Keratinocyte (primary cell): ENCODE measurements at regions not wholly inside any gene's neighbourhood (a gene's known extent, or its start where the extent isn't known, plus 50 kb on each side); places are given as distances from the start of the nearest gene placed in this dataset.

Experiments used
- DNase-seq: peaks from one replicate; pipeline ENCODE4 v3.0.0-alpha.2; 2011; ENCODE audit warnings: low read depth, missing footprints, low spot score
- FAIRE-seq: peaks from 2 replicates; lab custom pipeline; 2011; peaks lifted over from hg19 to GRCh38; lab: Jason Lieb, UNC
- H2AFZ ChIP-seq: 2 replicates; pipeline ENCODE4 v1.6.0; 2012; ENCODE audit warnings: low read length, control low read depth, inconsistent platforms; ENCODE audit not compliant: control insufficient read depth
- H3K27ac ChIP-seq: 2 replicates; pipeline ENCODE4 v1.5.1; 2011; ENCODE audit warnings: low read length; ENCODE audit not compliant: control insufficient read depth, insufficient read depth
- H3K27me3 ChIP-seq: 3 replicates; pipeline ENCODE4 v1.6.0; 2011; ENCODE audit warnings: low read length; ENCODE audit not compliant: control insufficient read depth, insufficient read depth; ENCODE audit errors: extremely low read depth
- H3K36me3 ChIP-seq, 2 experiments: 2 replicates in 1 of 2; 3 replicates in 1 of 2; pipeline ENCODE4 v1.5.1; 2011; ENCODE audit warnings: low read length in 2 of 2, mild to moderate bottlenecking in 1 of 2; ENCODE audit not compliant: control insufficient read depth in 2 of 2, insufficient read depth in 2 of 2; ENCODE audit errors: extremely low read depth in 1 of 2
- H3K4me1 ChIP-seq: 3 replicates; pipeline ENCODE4 v1.5.1; 2011; ENCODE audit warnings: low read length; ENCODE audit not compliant: control insufficient read depth, insufficient read depth; ENCODE audit errors: extremely low read depth
- H3K4me2 ChIP-seq: 3 replicates; pipeline ENCODE4 v1.6.0; 2011; ENCODE audit warnings: low read depth, low read length; ENCODE audit not compliant: control insufficient read depth, insufficient read depth; ENCODE audit errors: extremely low read depth
- H3K4me3 ChIP-seq, 3 experiments: fragments of 200-600 bp in 1 of 3; sonication (generic) in 1 of 3; 2 replicates in 2 of 3; 3 replicates in 1 of 3; pipeline ENCODE4 v1.5.1; 2011 to 2016; ENCODE audit warnings: low read length in 3 of 3, mild to moderate bottlenecking in 3 of 3, control low read depth in 2 of 3, inconsistent platforms in 1 of 3, low read depth in 1 of 3, mixed read lengths in 1 of 3, mixed run types in 1 of 3, moderate library complexity in 1 of 3; ENCODE audit not compliant: control insufficient read depth in 2 of 3, insufficient read depth in 2 of 3; ENCODE audit errors: extremely low read depth in 1 of 3
- H3K79me2 ChIP-seq: 2 replicates; pipeline ENCODE4 v1.6.0; 2012; ENCODE audit warnings: low read length; ENCODE audit not compliant: control insufficient read depth, insufficient read depth
- H3K9ac ChIP-seq: 3 replicates; pipeline ENCODE4 v1.6.0; 2011; ENCODE audit warnings: low read length; ENCODE audit not compliant: control insufficient read depth, insufficient read depth; ENCODE audit errors: extremely low read depth
- H3K9me1 ChIP-seq: 3 replicates; pipeline ENCODE4 v1.6.0; 2011; ENCODE audit warnings: low read length; ENCODE audit not compliant: control insufficient read depth, insufficient read depth; ENCODE audit errors: extremely low read depth
- H3K9me3 ChIP-seq: 2 replicates; pipeline ENCODE4 v1.5.1; 2012; ENCODE audit warnings: low read depth, low read length; ENCODE audit not compliant: control insufficient read depth
- H4K20me1 ChIP-seq: 3 replicates; pipeline ENCODE4 v1.6.0; 2011; ENCODE audit warnings: low read length; ENCODE audit not compliant: control insufficient read depth, insufficient read depth; ENCODE audit errors: extremely low read depth
- CTCF ChIP-seq, 3 experiments: IDR thresholded peaks in 1 of 3; conservative IDR thresholded peaks in 1 of 3; optimal IDR thresholded peaks in 1 of 3; 2 replicates in 2 of 3; 3 replicates in 1 of 3; pipeline versions ENCODE3 to v1.5.1; 2011; ENCODE audit warnings: low read length in 3 of 3, mild to moderate bottlenecking in 3 of 3, moderate library complexity in 2 of 3, control low read depth in 1 of 3, inconsistent platforms in 1 of 3; ENCODE audit not compliant: insufficient read depth in 2 of 3; ENCODE audit errors: extremely low read depth in 1 of 3
- EZH2 ChIP-seq: IDR thresholded peaks from one replicate; pipeline ENCODE4 v1.6.1; 2012; ENCODE audit warnings: inconsistent platforms, mild to moderate bottlenecking, low read length, moderate library complexity
- dilution Hi-C: fragments of 300-500 bp; cut with MboI; formaldehyde crosslinking; loops from one replicate; pipeline ENCODE4 v1.7.0; 2020; ENCODE audit warnings: low sequenced_read_pairs; ENCODE audit not compliant: extremely low pct_ligation_motif_present

GRCh38 chr10:111785921-111786320 is 397.6 kb downstream of the GPAM start:
- no peak for TF ChIP-seq CTCF (optimal IDR thresholded peaks at IDR 0.05 in 1 of 3, IDR thresholded peaks at IDR 0.05 in 1 of 3, conservative IDR thresholded peaks at IDR 0.05 in 1 of 3; ENCODE audit: extremely low read depth in 1 of 3, insufficient read depth in 2 of 3, low read length in 3 of 3)
- TF ChIP-seq EZH2 = no peak
- Histone ChIP-seq H3K27ac (no peak overlapping the region), H4K20me1 (no peaks in the 10 kb centered on the region), H3K9me1 (no peaks in the 10 kb centered on the region), H2AFZ (no peak overlapping the region), H3K4me3 (no peak overlapping the region), H3K79me2 (no peaks in the 10 kb centered on the region), H3K9me3 (no peaks in the 10 kb centered on the region), H3K9ac (no peak overlapping the region), H3K36me3 (no peaks in the 10 kb centered on the region), H3K27me3 (no peaks in the 10 kb centered on the region), H3K4me1 (no peaks in the 10 kb centered on the region), H3K4me2 (no peak overlapping the region)
- no peak for FAIRE-seq
- DNase-seq = no peak
- dilution Hi-C loops = no loop called here

GRCh38 chr10:111789821-111790220 is 393.7 kb downstream of the GPAM start:
- dilution Hi-C loops = no loop called here
- H3K4me1 ChIP-seq = no peaks in the 10 kb centered on the region
- H3K36me3 ChIP-seq = no peaks in the 10 kb centered on the region
- H3K27ac ChIP-seq = no peak overlapping the region
- H3K9ac ChIP-seq = no peak overlapping the region
- no peak overlapping the region for H3K4me2 ChIP-seq
- no peak for TF ChIP-seq EZH2
- TF ChIP-seq CTCF (optimal IDR thresholded peaks at IDR 0.05 in 1 of 3, IDR thresholded peaks at IDR 0.05 in 1 of 3, conservative IDR thresholded peaks at IDR 0.05 in 1 of 3; ENCODE audit: extremely low read depth in 1 of 3, insufficient read depth in 2 of 3, low read length in 3 of 3) = no peak
- H4K20me1 ChIP-seq = no peaks in the 10 kb centered on the region
- H3K27me3 ChIP-seq = no peaks in the 10 kb centered on the region
- no peak for DNase-seq
- FAIRE-seq = no peak
- no peaks in the 10 kb centered on the region for H3K9me3 ChIP-seq
- no peak overlapping the region for H3K4me3 ChIP-seq
- H2AFZ ChIP-seq = no peak overlapping the region
- no peaks in the 10 kb centered on the region for H3K9me1 ChIP-seq
- no peaks in the 10 kb centered on the region for H3K79me2 ChIP-seq
